Smooth muscle cell (in vitro differentiated cells): ENCODE measurements at regions not wholly inside any gene's neighbourhood (a gene's known extent, or its start where the extent isn't known, plus 50 kb on each side); places are given as distances from the start of the nearest gene placed in this dataset.

ENCODE experiments used
- DNase-seq: peaks from one replicate; lab custom pipeline; 2025; ENCODE audit not compliant: unreplicated experiment; lab: John Stamatoyannopoulos, UW
- H2AFZ ChIP-seq: fragments of 200-600 bp; sonication (generic); 2 replicates; pipeline ENCODE4 v1.6.0; 2016; ENCODE audit warnings: antibody characterized with exemption, low read depth, mild to moderate bottlenecking
- H3F3A ChIP-seq: fragments of 200-600 bp; sonication (generic); 2 replicates; pipeline ENCODE4 v1.6.0; 2017; ENCODE audit warnings: antibody characterized with exemption, low read depth
- H3K27ac ChIP-seq: fragments of 200-600 bp; sonication (generic); 2 replicates; pipeline ENCODE4 v1.5.1; 2016; ENCODE audit warnings: low read depth, mild to moderate bottlenecking
- H3K27me3 ChIP-seq: fragments of 200-600 bp; sonication (generic); 2 replicates; pipeline ENCODE4 v1.6.1; 2016; ENCODE audit warnings: low read depth, mild to moderate bottlenecking
- H3K36me3 ChIP-seq: fragments of 200-600 bp; sonication (generic); 2 replicates; pipeline ENCODE4 v1.5.1; 2016; ENCODE audit warnings: low read depth
- H3K4me1 ChIP-seq: fragments of 200-600 bp; sonication (generic); 2 replicates; pipeline ENCODE4 v1.5.1; 2016; ENCODE audit warnings: low read depth
- H3K4me2 ChIP-seq: fragments of 200-600 bp; sonication (generic); 2 replicates; pipeline ENCODE4 v1.6.0; 2016; ENCODE audit warnings: mild to moderate bottlenecking
- H3K4me3 ChIP-seq: fragments of 200-600 bp; sonication (generic); 2 replicates; pipeline ENCODE4 v1.5.1; 2016; ENCODE audit warnings: mild to moderate bottlenecking
- H3K79me2 ChIP-seq: fragments of 200-600 bp; sonication (generic); 2 replicates; pipeline ENCODE4 v1.6.0; 2016; ENCODE audit warnings: low read depth, mild to moderate bottlenecking
- H3K9ac ChIP-seq: fragments of 200-600 bp; sonication (generic); 2 replicates; pipeline ENCODE4 v1.6.0; 2016; ENCODE audit warnings: low read depth
- H3K9me3 ChIP-seq: fragments of 200-600 bp; sonication (generic); replicated peaks from 2 replicates; pipeline ENCODE4 v1.5.1; 2016; ENCODE audit warnings: low read depth
- H4K20me1 ChIP-seq: fragments of 200-600 bp; sonication (generic); 2 replicates; pipeline ENCODE4 v1.6.0; 2016; ENCODE audit warnings: low read depth
- WGBS: methylation state at CpG from one replicate; pipeline ENCODE4 v1.1.7; 2016; ENCODE audit warnings: low lambda C conversion rate; 5-methylcytosine and 5-hydroxymethylcytosine counted together
- TF ChIP-seq, protein P1 (sequence below): fragments of 200-600 bp; sonication (generic); IDR thresholded peaks from 2 replicates; pipeline ENCODE4 v1.5.1; 2017; ENCODE audit warnings: borderline replicate concordance, mild to moderate bottlenecking, antibody characterized with exemption; ENCODE audit not compliant: insufficient read depth, poor library complexity, severe bottlenecking

DNA sequence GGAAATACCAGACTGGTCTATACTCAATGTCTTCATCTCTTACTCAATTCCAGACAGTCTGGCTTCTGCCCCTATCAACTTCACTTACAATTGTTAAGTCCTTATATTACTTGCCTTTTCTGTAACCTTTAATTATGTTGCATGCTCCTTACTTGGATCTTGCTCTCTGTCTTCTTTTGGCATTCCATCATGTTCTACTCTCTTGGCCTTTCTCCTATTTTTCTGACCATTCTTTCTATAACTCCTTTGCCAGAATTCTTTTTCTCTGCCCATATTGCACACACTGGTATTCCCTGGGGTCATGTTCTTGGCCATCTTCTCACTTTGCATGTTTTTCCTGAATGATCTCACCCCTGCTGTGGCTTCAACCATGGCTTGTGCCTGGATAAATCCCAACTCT, 209.8 kb upstream of the ZNF462 start:
- H3K4me1 ChIP-seq: no peaks in the 10 kb centered on the region
- peaks cover under 1% of the 10 kb centered on the region for H3F3A ChIP-seq
- no peak overlapping the region for H2AFZ ChIP-seq
- H3K4me3 ChIP-seq: no peak overlapping the region
- H3K36me3 ChIP-seq: no peaks in the 10 kb centered on the region
- DNase-seq: no peak
- H4K20me1 ChIP-seq: no peaks in the 10 kb centered on the region
- TF ChIP-seq, protein P1, sequence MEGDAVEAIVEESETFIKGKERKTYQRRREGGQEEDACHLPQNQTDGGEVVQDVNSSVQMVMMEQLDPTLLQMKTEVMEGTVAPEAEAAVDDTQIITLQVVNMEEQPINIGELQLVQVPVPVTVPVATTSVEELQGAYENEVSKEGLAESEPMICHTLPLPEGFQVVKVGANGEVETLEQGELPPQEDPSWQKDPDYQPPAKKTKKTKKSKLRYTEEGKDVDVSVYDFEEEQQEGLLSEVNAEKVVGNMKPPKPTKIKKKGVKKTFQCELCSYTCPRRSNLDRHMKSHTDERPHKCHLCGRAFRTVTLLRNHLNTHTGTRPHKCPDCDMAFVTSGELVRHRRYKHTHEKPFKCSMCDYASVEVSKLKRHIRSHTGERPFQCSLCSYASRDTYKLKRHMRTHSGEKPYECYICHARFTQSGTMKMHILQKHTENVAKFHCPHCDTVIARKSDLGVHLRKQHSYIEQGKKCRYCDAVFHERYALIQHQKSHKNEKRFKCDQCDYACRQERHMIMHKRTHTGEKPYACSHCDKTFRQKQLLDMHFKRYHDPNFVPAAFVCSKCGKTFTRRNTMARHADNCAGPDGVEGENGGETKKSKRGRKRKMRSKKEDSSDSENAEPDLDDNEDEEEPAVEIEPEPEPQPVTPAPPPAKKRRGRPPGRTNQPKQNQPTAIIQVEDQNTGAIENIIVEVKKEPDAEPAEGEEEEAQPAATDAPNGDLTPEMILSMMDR: no peak
- H3K9me3 ChIP-seq: no peaks in the 10 kb centered on the region
- no peak overlapping the region for H3K27ac ChIP-seq
- H3K9ac ChIP-seq: no peak overlapping the region
- no peaks in the 10 kb centered on the region for H3K27me3 ChIP-seq
- no peaks in the 10 kb centered on the region for H3K79me2 ChIP-seq
- no peak overlapping the region for H3K4me2 ChIP-seq

DNA sequence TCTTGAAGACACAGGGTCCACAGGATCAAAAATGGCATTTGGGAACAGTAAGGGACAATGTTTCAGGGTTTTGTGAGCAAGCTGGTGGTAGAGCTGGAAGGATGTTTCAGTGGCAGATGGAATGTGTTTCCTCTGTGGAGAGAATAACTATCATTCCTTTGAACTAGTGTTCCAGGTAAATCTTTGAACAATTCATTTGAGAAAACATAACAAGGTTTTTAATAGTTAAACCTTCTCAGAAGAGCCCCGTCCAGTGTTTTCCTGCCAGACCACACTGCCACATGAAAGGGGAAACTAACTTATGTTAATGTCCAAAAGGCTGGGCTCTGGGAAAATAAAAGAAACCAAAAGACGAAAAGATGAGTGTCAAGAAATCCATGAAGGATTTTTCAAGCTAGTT, 207.0 kb upstream of the ZNF462 start:
- H3K79me2 ChIP-seq: no peaks in the 10 kb centered on the region
- peak overlapping the region; percentile 2 for H2AFZ ChIP-seq
- TF ChIP-seq, protein P1: no peak
- H3F3A ChIP-seq: peaks cover 4% of the 10 kb centered on the region
- no peaks in the 10 kb centered on the region for H3K9me3 ChIP-seq
- no peaks in the 10 kb centered on the region for H3K27me3 ChIP-seq
- H3K4me3 ChIP-seq: no peak overlapping the region
- no peak overlapping the region for H3K27ac ChIP-seq
- no peaks in the 10 kb centered on the region for H3K36me3 ChIP-seq
- no peak overlapping the region for H3K9ac ChIP-seq
- no peaks in the 10 kb centered on the region for H3K4me1 ChIP-seq
- DNase-seq: no peak
- WGBS: 62% methylated on average over 2 of the region's 2 CpGs
- no peak overlapping the region for H3K4me2 ChIP-seq
- H4K20me1 ChIP-seq: no peaks in the 10 kb centered on the region

DNA sequence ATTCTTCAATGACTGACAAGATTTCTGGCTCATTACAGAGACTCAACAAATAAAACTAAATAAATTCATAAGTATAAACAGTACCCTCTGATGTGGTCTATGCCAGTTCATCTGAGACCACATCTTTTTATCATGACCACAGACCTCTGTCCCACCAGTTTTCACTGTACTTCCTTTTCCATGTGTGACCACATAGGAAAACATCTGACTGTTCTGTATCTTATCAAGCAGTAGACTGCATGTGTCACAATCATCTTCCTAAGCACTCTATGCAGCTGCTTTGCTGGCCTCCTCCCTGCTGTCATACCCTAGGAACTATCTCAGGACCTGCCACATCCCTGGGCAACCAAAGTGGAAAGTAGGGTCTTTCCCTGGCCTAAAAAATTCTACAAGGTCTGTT, 205.0 kb upstream of the ZNF462 start:
- H3K4me1 ChIP-seq: no peaks in the 10 kb centered on the region
- TF ChIP-seq, protein P1: no peak
- no peak for DNase-seq

DNA sequence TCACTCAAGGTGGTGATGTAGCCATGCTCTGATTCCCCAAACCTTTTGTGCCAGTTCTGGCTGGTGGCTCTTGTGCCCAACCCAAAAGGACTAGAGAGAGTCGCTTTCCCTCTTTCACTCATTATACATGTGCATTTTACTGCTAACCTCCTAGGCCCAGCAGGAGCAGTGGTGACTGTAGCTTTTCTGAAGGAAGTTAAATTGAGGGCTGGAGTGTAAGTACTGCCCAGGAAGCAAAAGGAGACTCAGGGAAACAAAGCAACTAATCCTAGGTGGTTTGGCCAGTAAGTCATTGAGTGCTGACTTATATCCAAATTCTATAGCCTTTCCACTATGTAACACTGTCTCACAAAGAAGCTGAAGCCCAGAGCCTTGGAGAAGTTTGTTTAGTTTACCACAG, 194.4 kb upstream of the ZNF462 start:
- TF ChIP-seq, protein P1: no peak
- H2AFZ ChIP-seq: no peak overlapping the region

More for the DNA sequence above, 205.0 kb upstream of the ZNF462 start:
- no peak overlapping the region for H3K4me2 ChIP-seq
- H3K9ac ChIP-seq: no peak overlapping the region
- no peaks in the 10 kb centered on the region for H3K79me2 ChIP-seq
- H3K9me3 ChIP-seq: no peaks in the 10 kb centered on the region
- H3K27me3 ChIP-seq: no peaks in the 10 kb centered on the region
- no peaks in the 10 kb centered on the region for H3K36me3 ChIP-seq
- H4K20me1 ChIP-seq: no peaks in the 10 kb centered on the region
- H3K27ac ChIP-seq: peak overlapping the region; percentile 34
- H3F3A ChIP-seq: peaks cover 4% of the 10 kb centered on the region
- H2AFZ ChIP-seq: no peak overlapping the region
- no peak overlapping the region for H3K4me3 ChIP-seq

More for the DNA sequence above, 194.4 kb upstream of the ZNF462 start:
- Histone ChIP-seq H3K4me3 (no peak overlapping the region), H3K36me3 (no peaks in the 10 kb centered on the region), H4K20me1 (no peaks in the 10 kb centered on the region), H3K9ac (no peak overlapping the region), H3F3A (no peaks in the 10 kb centered on the region), H3K27me3 (no peaks in the 10 kb centered on the region), H3K4me1 (no peaks in the 10 kb centered on the region), H3K79me2 (no peaks in the 10 kb centered on the region), H3K27ac (no peak overlapping the region), H3K4me2 (no peak overlapping the region), H3K9me3 (no peaks in the 10 kb centered on the region)
- WGBS: 100% methylated on average over 1 of the region's 1 CpG
- no peak for DNase-seq
